ENCODE measurements at regions not wholly inside any gene's neighbourhood (a gene's known extent, or its start where the extent isn't known, plus 50 kb on each side); places are given as distances from the start of the nearest gene placed in this dataset.
"Not testable (repeated sequence)": the region's sequence is repeated elsewhere in the genome, so short reads cannot be mapped to it uniquely, and the experiment has no call there.

DNA sequence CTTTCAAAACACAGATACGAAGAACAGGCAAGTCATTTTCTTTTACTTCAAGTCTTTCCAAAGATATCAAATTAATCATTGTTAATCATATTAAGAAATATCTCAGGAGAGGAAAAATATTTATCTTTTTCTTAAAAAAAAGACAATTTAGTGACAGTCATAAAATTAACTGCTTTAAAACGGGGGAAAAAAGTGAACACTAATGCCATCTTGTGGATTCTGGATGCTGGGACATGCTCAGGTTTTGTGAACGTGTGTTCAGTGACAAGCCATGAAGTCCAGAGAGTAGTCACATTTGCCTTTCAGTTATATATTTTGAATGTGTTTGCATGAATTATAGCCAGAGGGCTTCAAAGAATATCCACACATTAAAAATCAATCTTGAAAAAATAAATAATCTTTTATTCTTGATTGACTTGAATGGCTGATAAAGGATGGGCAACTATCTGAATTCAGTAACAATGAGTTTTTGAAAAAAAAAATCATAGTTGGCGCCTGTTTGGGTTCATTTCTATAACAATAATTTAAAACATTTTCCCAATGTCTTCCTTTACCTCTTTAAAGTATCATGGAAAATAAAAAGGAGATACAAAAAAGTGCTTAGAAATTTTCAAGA, 74.7 kb upstream of the NOX3 start:
- DNase-seq (ENCODE audit: low spot score in 2 of 2): no peak
- Histone ChIP-seq H3K36me3 (no peaks in the 10 kb centered on the region), H3K9me3 (no peaks in the 10 kb centered on the region), H3K27me3 (no peaks in the 10 kb centered on the region), H3K4me1 (peaks cover 8% of the 10 kb centered on the region), H3K27ac (no peak overlapping the region), H3K4me3 (no peak overlapping the region)
- WGBS: 45% methylated on average over 4 of the region's 4 CpGs
- no peak for TF ChIP-seq POLR2A (IDR thresholded peaks at IDR 0.05)
- TF ChIP-seq, protein P1, sequence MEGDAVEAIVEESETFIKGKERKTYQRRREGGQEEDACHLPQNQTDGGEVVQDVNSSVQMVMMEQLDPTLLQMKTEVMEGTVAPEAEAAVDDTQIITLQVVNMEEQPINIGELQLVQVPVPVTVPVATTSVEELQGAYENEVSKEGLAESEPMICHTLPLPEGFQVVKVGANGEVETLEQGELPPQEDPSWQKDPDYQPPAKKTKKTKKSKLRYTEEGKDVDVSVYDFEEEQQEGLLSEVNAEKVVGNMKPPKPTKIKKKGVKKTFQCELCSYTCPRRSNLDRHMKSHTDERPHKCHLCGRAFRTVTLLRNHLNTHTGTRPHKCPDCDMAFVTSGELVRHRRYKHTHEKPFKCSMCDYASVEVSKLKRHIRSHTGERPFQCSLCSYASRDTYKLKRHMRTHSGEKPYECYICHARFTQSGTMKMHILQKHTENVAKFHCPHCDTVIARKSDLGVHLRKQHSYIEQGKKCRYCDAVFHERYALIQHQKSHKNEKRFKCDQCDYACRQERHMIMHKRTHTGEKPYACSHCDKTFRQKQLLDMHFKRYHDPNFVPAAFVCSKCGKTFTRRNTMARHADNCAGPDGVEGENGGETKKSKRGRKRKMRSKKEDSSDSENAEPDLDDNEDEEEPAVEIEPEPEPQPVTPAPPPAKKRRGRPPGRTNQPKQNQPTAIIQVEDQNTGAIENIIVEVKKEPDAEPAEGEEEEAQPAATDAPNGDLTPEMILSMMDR (IDR thresholded peaks at IDR 0.05): peak in 1 of 2 donors; percentile 53

- not testable (repeated sequence) for H3K4me1 ChIP-seq; H3K36me3 ChIP-seq; DNase-seq (ENCODE audit: low spot score in 2 of 2); H3K27ac ChIP-seq; H3K27me3 ChIP-seq; H3K4me3 ChIP-seq; H3K9me3 ChIP-seq
- WGBS: 98% methylated on average over 7 of the region's 7 CpGs
Observed at GRCh38 chr6:155529814-155530213, 74.2 kb upstream of the NOX3 start.

GRCh38 chr6:155528982-155529453, 73.4 kb upstream of the NOX3 start:
- no peak overlapping the region for H3K27ac ChIP-seq
- H3K9me3 ChIP-seq: no peaks in the 10 kb centered on the region
- peaks cover 8% of the 10 kb centered on the region for H3K4me1 ChIP-seq
- H3K36me3 ChIP-seq: no peaks in the 10 kb centered on the region
- TF ChIP-seq EP300 (IDR thresholded peaks at IDR 0.05): no peak
- TF ChIP-seq, protein P1 (IDR thresholded peaks at IDR 0.05): no peak
- no peak for TF ChIP-seq POLR2AphosphoS5 (IDR thresholded peaks at IDR 0.05)
- TF ChIP-seq POLR2A (IDR thresholded peaks at IDR 0.05): no peak
- H3K4me3 ChIP-seq: no peak overlapping the region
- no peaks in the 10 kb centered on the region for H3K27me3 ChIP-seq
- 45% methylated on average over 2 of the region's 2 CpGs for WGBS
- no peak for DNase-seq (ENCODE audit: low spot score in 2 of 2)

DNA sequence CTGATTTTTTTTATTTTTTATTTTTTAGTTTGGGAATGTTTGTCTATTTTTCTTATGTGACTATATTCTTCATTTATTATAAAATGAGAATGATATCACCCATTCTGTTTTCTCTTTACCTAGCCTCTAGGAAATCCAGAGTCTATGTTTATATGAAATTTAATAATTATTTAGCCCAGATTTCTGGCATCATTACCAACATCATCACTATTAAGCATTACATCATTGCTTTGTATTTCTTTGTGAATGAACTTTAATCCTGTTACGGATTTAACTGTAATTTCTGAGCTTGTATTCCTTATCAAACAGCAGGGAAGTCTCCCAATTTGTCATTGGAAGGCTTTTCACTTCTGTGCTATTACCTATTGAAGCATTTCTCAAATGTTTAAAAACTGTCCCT, 72.7 kb upstream of the NOX3 start:
- no peak for DNase-seq (ENCODE audit: low spot score in 2 of 2)
- Histone ChIP-seq H3K4me1 (peaks cover 8% of the 10 kb centered on the region), H3K27ac (no peak overlapping the region), H3K9me3 (no peaks in the 10 kb centered on the region), H3K27me3 (no peaks in the 10 kb centered on the region), H3K36me3 (no peaks in the 10 kb centered on the region), H3K4me3 (no peak overlapping the region)
- 100% methylated on average over 1 of the region's 1 CpG for WGBS
- TF ChIP-seq, protein P1 (IDR thresholded peaks at IDR 0.05): no peak
- TF ChIP-seq POLR2AphosphoS5 (IDR thresholded peaks at IDR 0.05): no peak
- TF ChIP-seq EP300 (IDR thresholded peaks at IDR 0.05): no peak
- no peak for TF ChIP-seq POLR2A (IDR thresholded peaks at IDR 0.05)

GRCh38 chr6:155527443-155527842, 71.8 kb upstream of the NOX3 start:
- peaks cover 8% of the 10 kb centered on the region for H3K4me1 ChIP-seq
- TF ChIP-seq, protein P1 (IDR thresholded peaks at IDR 0.05): no peak
- TF ChIP-seq EP300 (IDR thresholded peaks at IDR 0.05): no peak
- no peak for TF ChIP-seq POLR2A (IDR thresholded peaks at IDR 0.05)
- no peak for TF ChIP-seq POLR2AphosphoS5 (IDR thresholded peaks at IDR 0.05)
- H3K9me3 ChIP-seq: no peaks in the 10 kb centered on the region
- no peaks in the 10 kb centered on the region for H3K36me3 ChIP-seq
- 99% methylated on average over 3 of the region's 3 CpGs for WGBS
- no peak overlapping the region for H3K27ac ChIP-seq
- no peaks in the 10 kb centered on the region for H3K27me3 ChIP-seq
- H3K4me3 ChIP-seq: no peak overlapping the region
- no peak for DNase-seq (ENCODE audit: low spot score in 2 of 2)

Measured in suprapubic skin (tissue), 4 donors.